GM12801 (cell line): ENCODE measurements at regions not wholly inside any gene's neighbourhood (a gene's known extent, or its start where the extent isn't known, plus 50 kb on each side); places are given as distances from the start of the nearest gene placed in this dataset.

Experiments used
- TF ChIP-seq, protein P1 (sequence below): IDR thresholded peaks from one replicate; pipeline ENCODE4 v1.5.1; 2011; ENCODE audit warnings: control low read depth; ENCODE audit not compliant: insufficient read length; ENCODE audit errors: extremely low read depth

DNA sequence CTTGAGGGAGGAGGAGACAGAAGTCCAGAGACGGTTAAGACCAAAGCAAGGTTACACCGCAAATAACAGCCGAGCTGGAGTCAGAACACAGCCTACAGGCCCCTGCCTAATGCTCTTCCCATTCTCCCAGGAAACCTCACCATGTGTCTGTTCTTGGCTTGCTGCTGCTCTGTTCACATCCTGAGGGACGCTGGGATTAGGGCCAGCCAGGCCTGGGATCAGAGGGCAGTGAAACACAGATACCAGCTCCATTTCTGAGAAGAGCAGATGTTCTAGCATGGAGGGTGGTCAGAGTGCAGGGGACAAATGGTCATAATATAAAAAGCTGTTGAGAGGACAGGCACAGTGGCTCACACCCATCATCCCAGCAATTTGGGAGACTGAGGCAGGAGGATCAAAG, 124.8 kb upstream of the LARP1 start:
- TF ChIP-seq, protein P1, sequence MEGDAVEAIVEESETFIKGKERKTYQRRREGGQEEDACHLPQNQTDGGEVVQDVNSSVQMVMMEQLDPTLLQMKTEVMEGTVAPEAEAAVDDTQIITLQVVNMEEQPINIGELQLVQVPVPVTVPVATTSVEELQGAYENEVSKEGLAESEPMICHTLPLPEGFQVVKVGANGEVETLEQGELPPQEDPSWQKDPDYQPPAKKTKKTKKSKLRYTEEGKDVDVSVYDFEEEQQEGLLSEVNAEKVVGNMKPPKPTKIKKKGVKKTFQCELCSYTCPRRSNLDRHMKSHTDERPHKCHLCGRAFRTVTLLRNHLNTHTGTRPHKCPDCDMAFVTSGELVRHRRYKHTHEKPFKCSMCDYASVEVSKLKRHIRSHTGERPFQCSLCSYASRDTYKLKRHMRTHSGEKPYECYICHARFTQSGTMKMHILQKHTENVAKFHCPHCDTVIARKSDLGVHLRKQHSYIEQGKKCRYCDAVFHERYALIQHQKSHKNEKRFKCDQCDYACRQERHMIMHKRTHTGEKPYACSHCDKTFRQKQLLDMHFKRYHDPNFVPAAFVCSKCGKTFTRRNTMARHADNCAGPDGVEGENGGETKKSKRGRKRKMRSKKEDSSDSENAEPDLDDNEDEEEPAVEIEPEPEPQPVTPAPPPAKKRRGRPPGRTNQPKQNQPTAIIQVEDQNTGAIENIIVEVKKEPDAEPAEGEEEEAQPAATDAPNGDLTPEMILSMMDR, result no peak

DNA sequence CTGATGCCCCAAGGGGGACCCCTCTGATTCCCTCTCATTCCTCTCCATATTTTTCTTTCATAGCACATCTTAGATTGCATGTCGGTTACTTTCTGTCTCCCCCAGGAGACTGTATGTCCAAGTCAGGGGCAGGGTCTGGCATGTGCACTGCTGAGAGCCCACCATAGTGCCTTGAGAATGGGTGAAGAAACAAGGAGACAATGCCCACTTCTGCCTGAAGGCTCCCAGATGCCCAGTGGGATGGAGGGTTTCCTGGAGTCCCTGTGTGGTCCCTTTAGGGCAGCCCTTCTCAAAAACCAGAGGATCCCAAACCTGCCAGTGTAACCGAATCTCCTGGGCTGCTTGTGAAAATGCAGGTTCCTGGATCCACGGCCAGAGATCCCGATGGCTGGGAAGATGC, 126.5 kb upstream of the LARP1 start:
- TF ChIP-seq, protein P1, result no peak

DNA sequence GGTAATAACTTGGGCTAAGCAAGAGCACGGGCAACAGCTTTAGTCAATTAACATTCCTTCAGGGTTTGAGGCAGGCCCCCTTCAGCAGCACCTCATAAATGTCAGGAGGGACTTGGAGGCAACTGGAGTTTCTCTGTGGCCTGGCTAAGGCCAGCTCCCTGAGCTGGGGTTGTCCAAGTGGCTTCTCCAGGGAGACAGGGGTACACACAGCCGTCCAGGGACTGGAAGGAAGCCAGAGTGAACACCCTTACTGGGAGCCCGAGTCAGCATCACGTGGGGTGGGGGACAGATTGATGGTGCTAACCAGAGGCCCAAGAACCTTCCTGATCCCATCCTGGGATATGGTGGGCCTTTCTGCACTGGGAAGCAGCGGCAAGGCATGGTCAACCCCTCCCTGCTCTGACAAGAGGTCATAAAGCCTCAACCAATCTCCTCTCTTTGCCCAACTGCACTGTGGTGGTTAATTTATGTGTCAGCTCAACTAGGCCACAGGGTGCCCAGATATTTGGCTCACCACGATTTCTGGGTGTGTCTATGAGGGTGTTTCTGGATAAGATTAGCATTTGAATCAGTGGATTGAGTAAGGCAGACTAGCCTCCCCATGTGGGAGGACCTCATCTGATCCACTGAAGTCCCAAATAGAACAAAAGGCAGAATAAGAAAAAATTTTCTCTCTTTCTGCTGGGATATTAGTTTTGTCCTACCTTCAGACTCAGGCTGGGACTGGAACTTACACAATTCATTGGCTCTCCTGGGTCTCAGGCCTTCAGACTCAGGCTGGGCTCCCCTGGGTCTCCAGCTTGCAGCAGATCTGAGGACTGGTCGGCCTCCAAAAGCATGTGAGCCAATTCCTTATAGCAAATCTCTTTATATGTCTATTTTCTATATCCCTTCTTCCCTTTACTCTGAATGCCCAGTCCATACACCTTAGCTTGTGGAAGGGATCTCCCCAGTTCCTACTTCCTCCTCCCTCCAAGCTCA, 127.2 kb upstream of the LARP1 start:
- TF ChIP-seq, protein P1, result no peak

DNA sequence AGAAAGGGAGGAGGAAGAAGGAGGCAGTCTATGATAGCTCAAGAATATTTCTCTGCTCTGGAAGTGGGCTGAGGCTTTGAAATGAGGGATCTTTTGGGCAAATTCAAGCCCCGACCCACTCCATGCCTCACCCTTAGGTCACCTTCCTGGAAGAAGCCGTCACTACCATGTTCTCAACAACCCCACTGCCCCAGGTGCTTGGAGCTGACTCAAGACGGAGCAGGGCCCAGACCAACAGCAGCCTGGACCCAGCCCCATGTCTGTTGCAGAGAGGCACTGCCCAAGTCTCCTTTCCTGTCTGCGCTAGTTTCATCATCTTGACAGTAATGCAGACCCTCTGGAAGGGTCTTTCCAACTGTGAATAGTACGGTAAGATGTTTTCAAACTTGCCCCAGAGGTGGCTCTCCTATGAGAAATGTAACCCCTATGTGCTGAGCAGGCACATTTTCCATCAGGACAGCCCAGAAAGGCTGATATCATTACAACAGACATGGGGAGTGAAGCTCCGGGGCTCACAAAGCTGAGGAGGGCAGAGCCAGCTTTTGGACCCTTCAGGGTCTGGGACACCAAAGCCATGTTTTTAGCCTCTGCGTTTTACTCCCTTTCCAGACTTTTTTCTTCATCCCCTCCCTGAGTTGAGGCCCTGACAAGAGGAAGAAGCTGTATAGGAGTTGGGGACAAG, 128.2 kb upstream of the LARP1 start:
- TF ChIP-seq, protein P1, result no peak

DNA sequence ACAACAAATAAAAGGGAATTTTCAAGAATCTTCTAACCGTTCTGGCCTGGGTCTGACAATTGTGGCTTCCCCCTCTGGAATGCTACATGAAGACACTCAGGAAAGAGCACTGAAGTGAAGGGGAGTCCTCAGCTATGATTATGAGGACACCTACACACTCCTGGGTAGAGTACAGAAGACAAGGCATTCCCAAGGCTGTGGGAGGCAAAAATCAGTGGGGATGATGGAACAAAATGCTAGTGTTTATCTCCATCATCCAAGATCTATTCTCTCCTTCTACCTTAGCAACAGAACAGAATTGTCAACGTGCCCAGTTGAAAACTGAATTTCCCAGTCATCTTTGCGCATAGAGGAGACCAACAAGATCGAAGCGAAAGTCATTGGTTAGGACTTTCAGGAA, 130.1 kb upstream of the LARP1 start:
- TF ChIP-seq, protein P1, result no peak

DNA sequence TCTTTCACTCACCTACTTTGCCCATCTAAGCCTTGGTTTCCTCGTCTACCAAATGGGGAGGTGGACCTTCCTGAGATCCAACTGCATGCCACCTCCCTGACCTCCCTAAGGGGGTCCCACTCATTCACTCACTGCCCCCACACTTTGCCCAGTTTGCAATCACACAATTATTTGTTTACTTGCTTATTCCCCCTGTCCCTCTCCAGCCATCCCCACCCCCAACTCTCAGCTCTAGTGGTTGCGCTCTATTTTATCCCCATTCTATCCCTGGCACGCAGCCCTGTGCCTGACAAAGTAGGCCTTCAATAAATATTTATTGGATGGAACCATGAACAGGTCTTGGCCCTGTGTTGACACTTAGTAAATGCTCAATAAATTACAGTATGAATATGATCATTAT, 130.8 kb upstream of the LARP1 start:
- TF ChIP-seq, protein P1, result no peak

DNA sequence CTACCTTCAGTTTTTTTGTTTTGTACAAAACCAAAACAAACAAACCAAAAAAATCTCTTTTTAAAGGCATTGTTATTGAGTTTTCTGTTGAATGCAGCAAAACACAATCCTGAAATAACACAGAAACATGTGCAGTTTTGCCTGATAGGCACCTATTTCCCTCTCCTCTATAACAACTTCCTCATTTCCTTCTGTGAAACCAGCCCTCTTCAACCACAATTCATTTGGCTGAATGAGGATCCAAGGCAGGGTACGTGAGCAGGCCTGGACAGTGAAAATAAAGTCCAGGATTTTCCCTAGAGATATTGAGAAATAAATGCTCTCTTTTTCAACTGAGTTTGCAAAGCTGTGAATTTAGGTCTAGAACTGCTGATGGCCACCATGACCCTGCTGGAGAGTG, 134.8 kb upstream of the LARP1 start:
- TF ChIP-seq, protein P1, result no peak
